Hypothalamus (tissue), 51 donors: ENCODE measurements at regions not wholly inside any gene's neighbourhood (a gene's known extent, or its start where the extent isn't known, plus 50 kb on each side); places are given as distances from the start of the nearest gene placed in this dataset.

ENCODE experiments used
- DNase-seq, 51 donors: peaks; one replicate each; lab custom pipeline; 2025; lab: John Stamatoyannopoulos, UW

DNA sequence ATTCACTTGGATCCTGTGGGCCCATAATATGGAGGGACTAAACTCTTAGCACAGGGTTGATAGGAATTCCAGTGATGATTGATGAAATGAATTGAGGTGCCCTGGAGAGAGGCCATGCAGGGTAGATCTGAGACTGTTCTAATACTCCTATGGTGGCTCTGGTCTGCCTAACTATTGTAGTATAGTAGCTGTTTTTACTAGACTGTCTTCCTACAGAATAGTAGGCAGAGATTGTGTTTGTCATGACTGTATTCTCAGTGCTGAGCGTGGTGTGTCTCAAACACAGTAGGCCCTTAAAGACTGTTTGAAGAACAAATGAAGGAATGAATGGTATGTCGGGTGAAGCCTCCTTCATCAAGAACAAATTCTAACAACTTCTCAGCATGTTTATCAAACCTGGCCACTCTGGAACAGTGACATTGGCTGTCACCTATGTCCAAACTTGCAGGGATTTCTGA is 107.0 kb upstream of the SESN3 start:
- peak in 1 of 51 donors; percentile 52 for DNase-seq

DNA sequence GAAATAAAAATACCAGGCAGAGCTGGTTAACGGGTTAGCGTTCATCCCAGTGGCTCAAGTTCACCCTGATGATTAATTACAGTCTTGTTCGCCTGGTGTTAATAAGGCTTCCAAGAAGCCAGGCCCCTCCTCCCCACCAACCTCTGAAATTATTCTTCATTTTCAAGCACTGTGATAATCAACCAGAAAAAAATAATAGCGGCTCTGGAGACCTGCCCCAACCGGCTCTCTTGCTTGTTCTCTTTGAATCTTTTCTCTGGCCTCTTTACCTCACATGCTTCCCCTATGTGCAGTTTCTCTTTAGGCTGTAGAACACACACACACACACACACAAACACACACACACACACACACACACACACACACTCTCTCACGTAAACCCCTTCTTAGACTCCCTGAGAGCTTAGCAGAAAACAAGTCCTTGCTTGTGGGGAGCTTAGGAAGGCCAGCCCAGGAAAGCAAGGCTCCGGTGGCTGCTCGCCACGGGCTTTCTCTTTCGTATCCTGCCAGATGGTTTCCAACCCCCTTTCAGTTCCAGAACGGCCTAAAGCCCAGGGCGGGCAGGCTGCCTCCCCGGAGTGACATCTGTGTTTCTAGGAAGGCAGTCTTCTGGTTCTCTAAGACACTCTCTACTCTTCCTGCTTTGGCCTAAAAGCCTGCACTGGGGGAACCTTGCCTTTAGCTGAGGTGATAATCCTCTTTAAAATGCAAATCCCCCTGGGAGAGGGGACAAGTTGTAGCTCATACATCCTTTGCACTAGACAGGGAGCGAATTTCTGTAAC is 106.4 kb upstream of the SESN3 start:
- peak in 47 of 51 donors; percentile 7 to 82 (median 46) for DNase-seq

DNA sequence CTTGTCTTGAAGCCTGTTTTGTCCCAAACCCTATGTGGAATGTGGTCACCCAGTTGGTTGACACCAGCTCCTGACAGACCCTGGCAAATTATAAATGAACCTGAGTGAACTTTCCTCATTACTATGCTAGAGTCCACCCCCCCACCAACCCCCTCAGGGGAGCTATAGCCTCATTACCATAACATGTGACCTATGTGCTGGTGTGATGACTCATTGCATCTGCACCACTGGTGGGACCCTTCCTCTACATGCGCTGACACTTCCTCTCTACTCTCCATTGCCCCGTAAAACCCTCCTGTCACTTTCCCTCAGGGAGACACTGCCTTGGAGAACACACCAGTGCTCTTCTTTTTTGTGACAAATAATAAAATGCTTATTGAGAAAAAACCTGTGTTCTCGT is 105.0 kb upstream of the SESN3 start:
- DNase-seq, result no peak

DNA sequence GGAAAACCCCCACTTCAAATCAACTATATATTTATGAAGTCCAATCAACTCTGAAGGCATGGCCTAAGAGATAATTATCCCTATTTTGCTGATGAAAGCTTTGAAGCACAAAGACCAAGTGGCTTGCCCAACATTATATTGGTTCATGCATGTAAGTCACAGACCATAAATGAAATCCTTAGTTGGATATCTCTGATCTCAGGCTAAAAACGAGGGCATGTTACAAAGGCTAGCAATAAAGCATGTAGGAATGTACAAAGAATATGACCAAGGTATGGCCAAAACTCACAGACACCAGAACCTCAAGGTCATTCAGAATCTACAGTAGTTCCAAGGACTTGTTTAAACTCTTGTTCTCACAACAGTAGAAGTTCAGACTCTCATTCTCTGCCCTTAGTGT is 100.2 kb upstream of the SESN3 start:
- no peak for DNase-seq

DNA sequence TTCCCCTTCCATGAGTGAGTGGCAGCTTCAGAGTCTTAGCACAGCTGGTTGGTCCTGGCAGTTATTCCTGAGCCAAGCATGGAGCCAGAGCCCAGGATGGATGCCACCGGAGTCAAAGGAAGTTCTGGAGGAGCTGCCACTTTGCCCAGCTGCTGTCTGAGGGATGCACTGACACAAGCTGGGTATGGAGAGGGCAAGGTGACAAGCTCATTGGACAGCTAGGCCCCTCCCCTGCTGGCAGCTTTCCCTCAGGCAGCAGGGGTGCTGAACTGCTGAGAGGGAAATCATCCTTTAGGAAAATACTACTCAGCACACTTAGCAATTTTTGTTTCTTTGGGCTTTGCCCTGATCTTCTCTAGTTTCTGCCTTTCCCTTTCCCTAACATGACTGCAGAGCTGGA is 99.3 kb upstream of the SESN3 start:
- DNase-seq, result no peak

DNA sequence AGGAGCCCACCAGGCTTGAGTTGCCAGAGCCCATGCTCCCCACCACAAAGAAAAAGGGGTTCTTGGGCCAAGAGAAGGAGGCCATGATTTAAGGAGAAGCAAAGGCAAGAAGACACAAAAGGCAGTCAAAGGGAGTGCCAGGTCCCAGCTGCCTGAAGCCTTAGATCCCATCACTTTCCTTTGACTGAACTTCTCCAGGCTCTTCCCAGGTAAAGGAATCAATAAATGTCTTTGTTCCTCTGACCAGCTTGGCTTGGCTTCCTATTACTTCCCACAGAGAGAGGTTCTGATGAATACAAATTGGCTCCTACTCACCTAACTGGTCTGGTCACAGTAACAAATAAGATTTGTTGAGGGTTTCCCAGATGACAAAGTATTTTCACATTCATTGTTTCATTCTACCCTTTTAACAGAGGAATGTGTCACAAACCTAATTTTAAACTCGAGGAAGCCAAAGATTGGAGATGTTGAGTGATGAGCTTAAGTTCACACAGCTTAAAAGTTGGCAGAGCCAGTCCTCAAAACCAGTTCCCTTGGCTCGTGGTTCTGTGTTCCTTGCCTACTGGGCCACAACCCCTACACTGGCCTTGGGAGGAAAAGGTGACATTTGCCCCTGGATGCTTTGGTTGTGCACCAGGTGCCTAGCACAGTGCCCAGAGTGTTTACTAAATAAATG is 96.4 kb upstream of the SESN3 start:
- DNase-seq, result no peak

DNA sequence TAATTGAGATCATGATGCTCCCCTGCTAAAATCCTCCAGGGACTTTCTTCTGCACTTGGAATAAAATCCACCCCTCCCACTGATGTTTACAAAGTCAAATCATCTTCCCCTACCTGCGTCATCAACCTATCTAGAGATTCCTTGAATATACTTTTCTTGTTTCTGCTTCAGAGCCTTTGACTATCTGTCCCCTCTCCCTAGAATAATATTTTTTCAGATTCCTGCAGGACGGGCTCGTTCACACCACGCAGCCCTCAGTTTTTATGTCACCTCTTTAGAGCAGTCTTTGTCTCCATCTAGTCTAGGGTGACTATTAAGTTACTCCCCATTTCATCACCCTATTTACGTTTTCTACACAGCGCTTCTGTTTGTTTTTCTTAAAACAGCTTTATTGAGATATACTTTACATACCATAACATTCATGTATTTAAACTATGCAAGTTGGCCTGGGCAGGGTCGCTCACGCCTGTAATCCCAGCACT is 94.8 kb upstream of the SESN3 start:
- DNase-seq, result no peak

DNA sequence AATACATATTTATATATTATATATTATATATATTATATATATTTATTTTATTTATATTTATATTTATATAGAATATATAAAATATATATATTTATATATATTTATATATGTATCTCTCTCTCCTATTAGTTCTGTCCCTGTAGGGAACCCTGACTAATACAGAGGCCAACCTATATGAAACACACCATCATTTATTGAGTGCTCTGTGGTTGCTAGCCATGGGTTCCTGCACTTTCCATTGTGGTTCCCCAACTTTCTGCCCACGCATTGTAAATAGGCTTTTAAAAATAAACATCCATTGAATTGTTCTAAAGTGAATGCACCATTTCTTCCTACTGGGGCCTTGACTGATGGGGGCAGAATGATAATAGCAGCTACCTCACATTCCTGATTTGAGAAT is 93.8 kb upstream of the SESN3 start:
- DNase-seq, result no peak

DNA sequence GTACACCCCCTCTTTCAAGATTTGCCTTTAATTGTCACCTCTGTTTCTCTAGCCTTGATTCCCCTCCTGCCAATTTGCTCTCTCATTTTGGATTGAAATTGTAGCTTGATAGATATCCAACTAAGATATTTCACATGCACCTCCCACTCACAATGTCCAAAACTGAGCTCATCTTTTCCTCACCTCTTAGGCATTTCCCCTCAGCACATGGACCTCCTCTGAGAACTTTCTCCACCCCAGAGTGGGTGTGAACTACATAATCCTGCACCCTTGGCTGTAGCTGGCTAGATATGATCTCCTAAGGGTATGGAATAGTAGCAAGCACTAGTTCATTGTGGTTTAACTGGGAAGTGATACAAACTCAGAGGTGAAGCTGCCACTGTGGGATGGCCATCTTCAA is 91.5 kb upstream of the SESN3 start:
- no peak for DNase-seq

DNA sequence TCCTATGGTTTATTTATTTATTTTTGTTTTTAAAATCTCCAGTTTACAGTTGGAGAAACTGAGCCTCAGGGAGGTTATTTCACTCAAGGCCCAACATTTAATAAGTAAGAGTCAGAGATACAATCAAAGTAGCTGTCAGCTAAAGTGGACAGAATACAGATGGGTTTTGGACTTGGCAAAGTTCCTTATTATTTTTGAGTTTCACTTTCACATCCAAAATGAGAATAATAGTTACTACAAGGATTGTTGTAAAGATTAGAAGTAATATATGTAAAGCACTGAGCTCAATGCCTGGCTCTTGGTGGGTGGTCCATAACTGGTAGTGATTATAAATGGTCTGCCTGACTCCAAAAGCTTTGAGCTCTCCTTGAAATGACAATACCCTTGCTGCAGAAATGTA is 87.5 kb upstream of the SESN3 start:
- no peak for DNase-seq

DNA sequence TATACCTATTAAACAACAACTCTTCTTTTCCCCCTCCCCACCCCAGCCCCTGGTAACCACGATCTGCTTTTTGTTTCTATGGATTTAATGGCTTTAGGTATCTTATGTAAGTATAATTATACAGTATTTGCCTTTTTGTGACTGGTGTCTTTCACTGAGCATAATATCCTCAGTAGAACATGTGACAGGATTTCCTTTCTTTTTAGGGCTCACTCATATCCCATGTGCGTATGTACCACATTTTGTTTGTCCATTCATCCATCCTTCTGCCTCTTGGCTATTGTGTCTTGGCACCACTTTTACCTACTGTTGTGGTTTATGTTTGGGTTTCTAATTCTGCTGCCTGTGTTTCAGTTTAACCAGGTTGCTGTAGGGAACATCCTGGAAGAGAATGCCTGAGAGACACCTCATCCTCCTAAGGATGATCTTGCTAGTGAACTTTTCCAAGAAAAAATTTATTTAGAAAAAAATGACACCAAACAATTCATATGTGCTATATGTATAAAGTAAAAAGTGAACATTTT is 77.6 kb upstream of the SESN3 start:
- no peak for DNase-seq

DNA sequence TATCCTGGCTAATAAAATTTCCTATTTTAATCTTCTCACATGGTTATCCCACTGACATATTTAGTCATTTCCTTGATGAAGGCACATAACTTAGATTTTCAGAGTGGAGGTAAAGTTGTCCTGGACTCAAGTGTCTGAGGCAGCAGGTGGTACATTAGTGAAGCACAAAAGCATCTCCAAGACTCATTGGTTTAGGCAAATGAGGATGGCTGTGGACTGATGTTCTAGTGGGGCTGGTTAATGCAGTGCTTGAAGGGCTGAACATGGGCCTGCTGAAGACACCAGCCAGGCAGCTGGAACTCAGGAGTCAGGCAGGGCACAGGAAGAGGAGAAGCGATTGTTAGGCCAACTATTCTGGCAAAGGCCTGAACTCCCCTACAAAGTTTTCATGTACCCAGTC is 76.3 kb upstream of the SESN3 start:
- DNase-seq, result no peak

DNA sequence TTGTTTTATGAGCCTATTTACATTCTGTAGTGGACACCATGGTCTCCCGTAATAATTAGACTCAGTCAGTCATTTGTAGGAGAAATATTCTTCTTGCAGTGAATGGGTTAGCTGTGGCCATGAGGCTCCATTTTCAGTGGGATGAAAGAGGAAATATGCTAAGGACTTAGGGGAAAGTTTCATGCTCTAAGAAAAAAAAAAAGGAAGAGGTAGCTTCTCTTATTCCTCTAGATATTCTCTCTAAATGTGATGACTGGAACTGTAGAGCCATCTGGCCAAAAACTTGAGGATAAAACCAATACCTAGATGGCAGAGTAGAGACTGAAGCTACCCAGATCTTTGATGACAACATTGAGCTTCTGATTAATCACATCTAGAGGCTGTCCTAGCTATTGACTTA is 75.8 kb upstream of the SESN3 start:
- DNase-seq, result no peak

DNA sequence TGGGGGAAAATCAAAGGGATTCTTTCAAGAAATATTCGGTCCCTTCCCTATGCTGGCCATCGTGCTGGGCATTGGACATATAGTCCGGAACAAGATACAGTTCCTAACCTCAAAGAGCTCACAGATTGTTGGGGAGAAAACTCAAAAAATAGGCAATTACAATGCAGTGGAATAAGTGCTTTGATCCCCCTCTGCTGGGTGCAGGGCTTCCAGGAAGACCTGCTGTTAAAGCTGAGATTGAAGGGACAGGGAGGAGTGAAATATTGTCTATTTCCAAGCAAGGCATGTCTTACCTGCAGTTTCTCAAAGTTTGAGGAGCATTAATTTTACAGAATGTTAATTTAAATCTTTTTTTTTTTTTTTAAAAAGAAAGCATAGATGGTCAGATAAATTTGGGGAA is 75.1 kb upstream of the SESN3 start:
- no peak for DNase-seq

DNA sequence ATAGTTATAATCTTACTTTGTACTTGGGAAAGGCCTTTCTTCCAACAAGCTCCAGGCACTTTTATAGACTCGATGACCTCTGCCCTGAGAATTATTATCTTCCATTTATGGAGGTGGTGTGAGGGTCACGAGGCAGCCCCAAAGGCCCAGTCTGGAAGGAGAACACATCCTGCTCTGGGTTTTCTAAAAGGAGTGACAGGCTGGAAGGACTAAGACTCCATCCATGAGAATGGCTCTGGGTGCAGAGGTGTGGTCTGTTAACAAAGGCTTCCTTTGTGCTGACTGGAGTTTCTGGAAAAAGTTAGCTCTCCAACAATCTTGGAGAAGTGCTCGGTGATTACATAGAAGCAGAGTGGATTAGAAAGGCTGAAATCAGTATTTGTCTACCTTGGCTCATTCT is 74.7 kb upstream of the SESN3 start:
- DNase-seq, result no peak

DNA sequence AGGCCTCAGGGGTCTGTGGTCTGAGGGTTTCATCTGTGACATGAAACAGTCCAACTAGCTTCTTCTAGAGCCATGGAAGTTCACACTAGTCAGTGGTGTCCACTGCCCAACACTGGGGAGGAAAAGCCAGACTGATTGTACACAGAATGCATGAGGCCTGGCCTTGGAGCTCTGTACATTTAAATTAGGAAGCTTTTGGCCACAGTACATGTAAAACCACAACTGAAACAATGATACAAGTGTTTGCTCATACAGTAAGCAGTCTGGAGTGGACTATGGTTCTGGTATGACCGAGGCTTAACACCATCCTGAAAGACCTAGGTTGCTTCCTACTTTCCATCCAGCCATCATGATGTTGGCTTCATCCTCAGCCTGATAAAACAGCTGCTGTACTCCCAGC is 73.8 kb upstream of the SESN3 start:
- no peak for DNase-seq

DNA sequence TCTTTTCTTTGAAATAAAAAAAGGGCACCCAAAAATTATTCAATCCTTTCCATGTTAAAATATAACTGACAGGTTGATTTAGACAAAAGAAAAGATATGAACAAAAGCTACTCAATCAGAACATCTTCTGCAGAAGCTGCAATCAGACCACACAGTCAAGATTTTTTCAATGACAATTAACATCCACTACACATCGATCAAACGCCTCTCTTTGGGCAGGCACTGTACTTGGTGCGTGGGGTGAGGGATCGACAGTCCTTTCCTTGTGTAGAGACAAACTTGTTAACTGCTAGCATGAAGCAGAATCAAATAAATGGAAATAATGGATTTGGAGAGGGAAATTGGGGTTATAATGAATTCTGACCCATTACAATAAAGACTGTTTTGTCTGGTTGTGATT is 71.2 kb upstream of the SESN3 start:
- DNase-seq, result no peak

DNA sequence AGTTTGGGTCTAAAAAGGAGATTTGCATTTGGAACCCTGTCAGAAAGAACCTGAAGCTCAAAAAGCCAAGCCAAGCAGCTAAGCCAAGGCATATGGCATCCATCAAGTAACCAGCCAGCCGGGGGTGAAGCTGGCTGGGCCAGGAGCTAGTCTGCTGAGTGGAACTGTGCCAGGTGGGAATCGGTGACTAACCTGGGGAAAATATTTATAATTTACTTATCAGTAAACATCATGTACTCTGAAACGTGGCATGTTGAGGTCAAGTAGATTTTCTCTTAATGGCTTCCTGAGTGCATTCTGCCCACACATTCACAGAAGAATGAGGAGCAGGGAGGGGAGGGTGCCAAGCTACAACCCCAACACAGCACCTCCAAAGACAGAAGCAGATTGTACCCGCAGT is 70.5 kb upstream of the SESN3 start:
- no peak for DNase-seq

DNA sequence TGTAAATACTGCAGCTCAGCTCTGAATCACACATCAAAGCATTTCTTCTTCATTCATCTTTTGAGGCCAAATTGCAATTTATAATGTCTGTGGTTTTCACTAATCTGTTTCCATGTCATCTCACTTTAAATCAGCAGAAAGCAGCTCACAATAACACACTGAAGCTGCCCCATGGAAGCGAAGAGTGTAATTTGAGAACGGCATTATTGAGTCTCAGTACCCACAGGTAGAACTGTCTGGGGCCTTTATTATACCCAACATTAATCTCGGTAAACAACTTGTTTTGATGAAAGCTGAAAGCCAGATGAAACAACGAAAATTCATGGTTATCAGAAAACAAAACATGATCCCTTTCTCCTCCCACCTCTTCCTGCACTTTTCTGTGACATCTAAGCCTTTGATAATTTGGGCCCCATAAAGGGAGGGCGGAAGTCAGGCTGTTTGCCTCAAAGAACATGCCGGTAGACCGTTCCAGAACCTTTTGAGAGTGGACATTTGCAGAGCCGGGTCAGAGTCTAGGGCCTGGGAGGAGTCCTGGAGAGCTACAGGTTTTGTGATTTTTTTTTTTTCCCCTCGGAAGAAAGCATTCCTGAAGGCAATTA is 68.2 kb upstream of the SESN3 start:
- no peak for DNase-seq

DNA sequence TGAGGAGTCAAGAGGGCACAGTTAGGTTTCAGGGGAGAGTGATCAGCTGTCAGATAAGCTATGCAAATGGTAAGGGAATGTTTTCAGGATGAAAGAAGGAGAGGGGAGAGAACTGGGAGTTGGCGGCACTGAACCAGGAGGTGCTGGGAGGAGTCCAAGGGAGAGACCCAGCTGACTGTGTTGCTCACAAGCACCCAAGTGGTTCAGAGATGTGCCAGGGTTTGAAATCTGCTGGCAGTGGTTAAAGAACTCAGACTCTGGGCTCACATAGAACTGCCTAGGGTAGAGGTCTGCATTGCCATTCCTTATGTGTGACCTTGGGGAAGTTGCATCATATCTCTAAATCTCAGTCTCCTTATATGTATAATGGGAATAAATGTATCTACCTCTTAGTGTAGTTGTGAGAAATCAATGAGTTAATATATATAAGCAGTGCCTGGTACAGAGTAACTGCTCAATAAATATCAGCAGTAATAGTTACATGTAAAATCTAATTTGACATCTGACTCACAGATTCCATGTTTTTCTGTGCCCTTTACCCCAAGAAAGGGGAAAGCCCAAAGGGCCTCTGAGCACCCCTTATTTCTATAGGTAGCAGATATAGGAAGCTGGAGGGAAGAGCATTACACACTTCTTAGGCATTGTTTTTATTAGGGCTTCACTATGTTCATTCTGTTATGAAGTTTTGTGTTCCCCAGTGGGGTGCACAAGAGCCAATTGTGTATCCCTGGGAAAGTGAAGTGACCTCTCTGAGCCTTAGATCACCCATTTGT is 66.9 kb upstream of the SESN3 start:
- peak in 2 of 51 donors; percentile 5 to 6 for DNase-seq

DNA sequence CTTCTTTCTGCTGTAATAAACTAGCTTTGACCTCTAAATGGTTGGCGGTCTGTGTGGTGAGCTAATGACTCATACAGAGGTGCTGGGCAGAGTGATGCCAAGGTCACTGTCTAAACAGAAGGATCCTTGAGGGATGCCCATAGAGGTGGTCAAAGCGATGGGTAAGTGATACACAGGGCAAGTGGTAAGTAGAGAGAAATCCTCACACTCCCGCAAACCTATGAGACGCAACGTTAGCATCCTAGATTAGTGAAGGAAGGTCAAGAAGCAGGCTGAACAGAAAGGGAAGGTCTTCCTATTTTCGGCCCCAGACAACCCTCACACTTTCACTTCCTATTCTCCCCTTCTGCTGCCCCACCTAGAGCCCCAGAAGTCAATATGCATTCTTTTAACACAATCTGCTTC is 65.6 kb upstream of the SESN3 start:
- no peak for DNase-seq
